ENCODE measurements at regions not wholly inside any gene's neighbourhood (a gene's known extent, or its start where the extent isn't known, plus 50 kb on each side); places are given as distances from the start of the nearest gene placed in this dataset.

- no peak for DNase-seq (ENCODE audit: low read depth)
- in situ Hi-C loops (cut with HindIII; ENCODE audit: low pct_unique_long_range_greater_than_20kb, low sequenced_read_pairs): no loop called here
Measured at GRCh38 chr5:98679963-98680362, 93.5 kb upstream of the RGMB start.

- in situ Hi-C loops (cut with HindIII; ENCODE audit: low pct_unique_long_range_greater_than_20kb, low sequenced_read_pairs): no loop called here
- DNase-seq (ENCODE audit: low read depth): no peak
Measured at GRCh38 chr5:98690002-98690401, 83.5 kb upstream of the RGMB start.

GRCh38 chr5:98694902-98695301 lies 78.6 kb upstream of the RGMB start:
- DNase-seq (ENCODE audit: low read depth): no peak
- in situ Hi-C loops (cut with HindIII; ENCODE audit: low pct_unique_long_range_greater_than_20kb, low sequenced_read_pairs): no loop called here

GRCh38 chr5:98698359-98698758 lies 75.1 kb upstream of the RGMB start:
- in situ Hi-C loops (cut with HindIII; ENCODE audit: low pct_unique_long_range_greater_than_20kb, low sequenced_read_pairs): no loop called here
- peak; percentile 4 for DNase-seq (ENCODE audit: low read depth)

- no peak for DNase-seq (ENCODE audit: low read depth)
- in situ Hi-C loops (cut with HindIII; ENCODE audit: low pct_unique_long_range_greater_than_20kb, low sequenced_read_pairs): no loop called here
Measured at GRCh38 chr5:98700730-98701129, 72.7 kb upstream of the RGMB start.

GRCh38 chr5:98705841-98706240 lies 67.6 kb upstream of the RGMB start:
- no peak for DNase-seq (ENCODE audit: low read depth)
- in situ Hi-C loops (cut with HindIII; ENCODE audit: low pct_unique_long_range_greater_than_20kb, low sequenced_read_pairs): no loop called here

GRCh38 chr5:98709681-98710080 lies 63.8 kb upstream of the RGMB start:
- in situ Hi-C loops (cut with HindIII; ENCODE audit: low pct_unique_long_range_greater_than_20kb, low sequenced_read_pairs): no loop called here
- DNase-seq (ENCODE audit: low read depth): no peak

GRCh38 chr5:98713027-98713426 lies 60.4 kb upstream of the RGMB start:
- no peak for DNase-seq (ENCODE audit: low read depth)
- in situ Hi-C loops (cut with HindIII; ENCODE audit: low pct_unique_long_range_greater_than_20kb, low sequenced_read_pairs): no loop called here

GRCh38 chr5:98713856-98714255 lies 59.6 kb upstream of the RGMB start:
- DNase-seq (ENCODE audit: low read depth): no peak
- in situ Hi-C loops (cut with HindIII; ENCODE audit: low pct_unique_long_range_greater_than_20kb, low sequenced_read_pairs): no loop called here

- no peak for DNase-seq (ENCODE audit: low read depth)
- in situ Hi-C loops (cut with HindIII; ENCODE audit: low pct_unique_long_range_greater_than_20kb, low sequenced_read_pairs): no loop called here
Measured at GRCh38 chr5:98714710-98715288, 58.7 kb upstream of the RGMB start.

- no peak for DNase-seq (ENCODE audit: low read depth)
- in situ Hi-C loops (cut with HindIII; ENCODE audit: low pct_unique_long_range_greater_than_20kb, low sequenced_read_pairs): no loop called here
Measured at GRCh38 chr5:98721231-98721928, 52.1 kb upstream of the RGMB start.

- in situ Hi-C loops (cut with HindIII; ENCODE audit: low pct_unique_long_range_greater_than_20kb, low sequenced_read_pairs): no loop called here
Measured at GRCh38 chr5:98722188-98722587, 51.3 kb upstream of the RGMB start.

GRCh38 chr5:98723061-98723460 lies 50.4 kb upstream of the RGMB start:
- in situ Hi-C loops (cut with HindIII; ENCODE audit: low pct_unique_long_range_greater_than_20kb, low sequenced_read_pairs): no loop called here
- DNase-seq (ENCODE audit: low read depth): no peak

More at GRCh38 chr5:98722188-98722587, 51.3 kb upstream of the RGMB start:
- no peak for DNase-seq (ENCODE audit: low read depth)

All from Caki2 (cell line).